Body of pancreas (tissue), 4 donors: ENCODE measurements at regions not wholly inside any gene's neighbourhood (a gene's known extent, or its start where the extent isn't known, plus 50 kb on each side); places are given as distances from the start of the nearest gene placed in this dataset.

Experiments used
- CTCF ChIP-seq, 7 experiments: fragments of 450-650 bp in 4 of 7; fragments of 200-600 bp in 3 of 7; sonication (generic) in 3 of 7; IDR thresholded peaks; one replicate each; pipeline ENCODE4 v1.5.1; 2016 to 2019; ENCODE audit warnings: antibody characterized with exemption in 7 of 7
- POLR2A ChIP-seq, 3 donors: fragments of 450-650 bp; IDR thresholded peaks; one replicate each; pipeline ENCODE4 v1.6.1; 2016; ENCODE audit warnings: antibody characterized with exemption in 3 of 3, mild to moderate bottlenecking in 2 of 3

GRCh38 chr1:175892686-175893085 lies 149.3 kb upstream of the TNR start:
- TF ChIP-seq CTCF (IDR thresholded peaks at IDR 0.05) (no peak), POLR2A (IDR thresholded peaks at IDR 0.05) (no peak)
